Osteoblast (primary cell): ENCODE measurements at regions not wholly inside any gene's neighbourhood (a gene's known extent, or its start where the extent isn't known, plus 50 kb on each side); places are given as distances from the start of the nearest gene placed in this dataset.

ENCODE experiments used
- DNase-seq: peaks from one replicate; pipeline ENCODE4 v3.0.0; 2011; ENCODE audit warnings: low spot score, mixed read lengths; ENCODE audit not compliant: insufficient read length; ENCODE audit errors: missing footprints
- H2AFZ ChIP-seq: 2 replicates; pipeline ENCODE4 v1.6.0; 2011; ENCODE audit warnings: mild to moderate bottlenecking, low read length
- H3K27ac ChIP-seq: 2 replicates; pipeline ENCODE4 v1.5.1; 2011; ENCODE audit warnings: mild to moderate bottlenecking, low read depth, low read length, moderate library complexity
- H3K27me3 ChIP-seq: 2 replicates; pipeline ENCODE4 v1.6.0; 2012; ENCODE audit warnings: mild to moderate bottlenecking, control low read depth, inconsistent platforms, low read length, moderate library complexity; ENCODE audit not compliant: insufficient read depth
- H3K36me3 ChIP-seq: 2 replicates; pipeline ENCODE4 v1.5.1; 2011; ENCODE audit warnings: mild to moderate bottlenecking, low read length, control low read depth, moderate library complexity; ENCODE audit not compliant: insufficient read depth
- H3K4me1 ChIP-seq: 2 replicates; pipeline ENCODE4 v1.5.1; 2011; ENCODE audit warnings: mild to moderate bottlenecking, low read length, control low read depth, moderate library complexity; ENCODE audit not compliant: insufficient read depth
- H3K4me2 ChIP-seq: 2 replicates; pipeline ENCODE4 v1.6.0; 2011; ENCODE audit warnings: mild to moderate bottlenecking, low read length; ENCODE audit not compliant: insufficient read depth
- H3K4me3 ChIP-seq: fragments of 200-600 bp; sonication (generic); 3 replicates; pipeline ENCODE4 v1.5.1; 2012; ENCODE audit warnings: mild to moderate bottlenecking, low read length, inconsistent platforms; ENCODE audit not compliant: insufficient read depth
- H3K79me2 ChIP-seq: 2 replicates; pipeline ENCODE4 v1.6.0; 2012; ENCODE audit warnings: mild to moderate bottlenecking, low read length, control low read depth, inconsistent platforms; ENCODE audit not compliant: insufficient read depth
- H3K9me3 ChIP-seq: 2 replicates; pipeline ENCODE4 v1.5.1; 2011; ENCODE audit warnings: low read depth, low read length, control low read depth
- H4K20me1 ChIP-seq: 2 replicates; pipeline ENCODE4 v1.6.0; 2012; ENCODE audit warnings: mild to moderate bottlenecking, low read length, control low read depth; ENCODE audit not compliant: insufficient read depth
- CTCF ChIP-seq: IDR thresholded peaks from 2 replicates; pipeline ENCODE4 v1.5.1; 2011; ENCODE audit warnings: mild to moderate bottlenecking, low read depth, low read length, moderate library complexity; ENCODE audit errors: extremely low read depth

GRCh38 chr5:175027390-175027789, 303.0 kb downstream of the MSX2 start:
- H4K20me1 ChIP-seq = no peaks in the 10 kb centered on the region
- no peak overlapping the region for H3K4me2 ChIP-seq
- no peak for TF ChIP-seq CTCF
- no peak overlapping the region for H3K4me3 ChIP-seq
- no peaks in the 10 kb centered on the region for H3K4me1 ChIP-seq
- no peak for DNase-seq
- H3K27ac ChIP-seq = no peak overlapping the region
- no peaks in the 10 kb centered on the region for H3K9me3 ChIP-seq
- no peaks in the 10 kb centered on the region for H3K27me3 ChIP-seq
- H3K79me2 ChIP-seq = no peaks in the 10 kb centered on the region
- H2AFZ ChIP-seq = no peak overlapping the region
- H3K36me3 ChIP-seq = no peaks in the 10 kb centered on the region

- H3K4me2 ChIP-seq = no peak overlapping the region
- no peaks in the 10 kb centered on the region for H3K79me2 ChIP-seq
- no peak for TF ChIP-seq CTCF
- no peak overlapping the region for H2AFZ ChIP-seq
- H3K4me1 ChIP-seq = no peaks in the 10 kb centered on the region
- H3K27me3 ChIP-seq = no peaks in the 10 kb centered on the region
- DNase-seq = no peak
- no peaks in the 10 kb centered on the region for H3K9me3 ChIP-seq
- H3K27ac ChIP-seq = no peak overlapping the region
- H3K4me3 ChIP-seq = no peak overlapping the region
- H3K36me3 ChIP-seq = no peaks in the 10 kb centered on the region
- H4K20me1 ChIP-seq = no peaks in the 10 kb centered on the region
Observed at GRCh38 chr5:175025077-175025476, 300.7 kb downstream of the MSX2 start.

- H3K4me3 ChIP-seq = no peak overlapping the region
- no peaks in the 10 kb centered on the region for H3K36me3 ChIP-seq
- no peak overlapping the region for H3K27ac ChIP-seq
- no peaks in the 10 kb centered on the region for H3K79me2 ChIP-seq
- TF ChIP-seq CTCF = no peak
- DNase-seq = no peak
- H3K9me3 ChIP-seq = no peaks in the 10 kb centered on the region
- no peaks in the 10 kb centered on the region for H3K4me1 ChIP-seq
- no peak overlapping the region for H2AFZ ChIP-seq
- no peak overlapping the region for H3K4me2 ChIP-seq
- H3K27me3 ChIP-seq = no peaks in the 10 kb centered on the region
- H4K20me1 ChIP-seq = no peaks in the 10 kb centered on the region
Observed at GRCh38 chr5:175021841-175022625, 297.7 kb downstream of the MSX2 start.

- no peaks in the 10 kb centered on the region for H3K9me3 ChIP-seq
- no peak for TF ChIP-seq CTCF
- no peaks in the 10 kb centered on the region for H3K36me3 ChIP-seq
- H4K20me1 ChIP-seq = no peaks in the 10 kb centered on the region
- no peaks in the 10 kb centered on the region for H3K79me2 ChIP-seq
- no peaks in the 10 kb centered on the region for H3K4me1 ChIP-seq
- no peak overlapping the region for H3K27ac ChIP-seq
- no peak overlapping the region for H2AFZ ChIP-seq
- no peak overlapping the region for H3K4me3 ChIP-seq
- no peak for DNase-seq
- H3K4me2 ChIP-seq = no peak overlapping the region
- H3K27me3 ChIP-seq = no peaks in the 10 kb centered on the region
Observed at GRCh38 chr5:175021321-175021720, 296.9 kb downstream of the MSX2 start.
